ENCODE measurements at regions not wholly inside any gene's neighbourhood (a gene's known extent, or its start where the extent isn't known, plus 50 kb on each side); places are given as distances from the start of the nearest gene placed in this dataset.

- TF ChIP-seq CCDC6 (CRISPR knock-in tag; IDR thresholded peaks at IDR 0.05) (no peak), POLR2A (IDR thresholded peaks at IDR 0.05; ENCODE audit: insufficient read depth in 1 of 2, low read depth in 2 of 2, low read length in 2 of 2) (no peak), POLR2AphosphoS2 (IDR thresholded peaks at IDR 0.05; ENCODE audit: low read depth, low read length) (no peak), ARNT (IDR thresholded peaks at IDR 0.05) (no peak), CTCF (CRISPR knock-in tag; IDR thresholded peaks at IDR 0.05) (no peak), CREB1 (IDR thresholded peaks at IDR 0.05) (no peak), CREB1 (CRISPR knock-in tag; IDR thresholded peaks at IDR 0.05) (no peak), HNF4A (CRISPR knock-in tag; IDR thresholded peaks at IDR 0.05) (no peak), ZSCAN21 (CRISPR knock-in tag; IDR thresholded peaks at IDR 0.05; ENCODE audit: borderline replicate concordance) (no peak), SNAPC4 (CRISPR knock-in tag; IDR thresholded peaks at IDR 0.05) (no peak), ZNF205 (CRISPR knock-in tag; IDR thresholded peaks at IDR 0.05) (no peak), NPAS2 (CRISPR knock-in tag; IDR thresholded peaks at IDR 0.05; ENCODE audit: borderline replicate concordance) (no peak), ZBTB8A (CRISPR knock-in tag; IDR thresholded peaks at IDR 0.05; ENCODE audit: borderline replicate concordance, low read depth) (no peak)
Measured at GRCh38 chr18:78673516-78674321, 305.9 kb upstream of the SALL3 start.

All from HepG2 (cell line).